Endothelial cell of umbilical vein (primary cell): ENCODE measurements at regions not wholly inside any gene's neighbourhood (a gene's known extent, or its start where the extent isn't known, plus 50 kb on each side); places are given as distances from the start of the nearest gene placed in this dataset.

Experiments
- BruUV-seq: library from RNA; stranded (reverse); fragments of 400-500 nt; replicated peaks from 2 replicates; lab custom pipeline; 2021; lab: Mats Ljungman, UMichigan
- CTCF ChIA-PET: fragments of 300-600, 350-600 bp; sonication (Branson Sonifier 250); formaldehyde crosslinking; loops from one replicate; lab custom pipeline; 2021; ENCODE audit warnings: antibody characterized with exemption, inconsistent platforms; lab: Charles Lee
- POLR2A ChIA-PET: fragments of 300-600, 350-600 bp; sonication (Branson Sonifier 250); formaldehyde crosslinking; loops from one replicate; lab custom pipeline; 2021; ENCODE audit warnings: antibody characterized with exemption, inconsistent platforms; lab: Charles Lee
- DNase-seq: peaks from one replicate; pipeline ENCODE4 v3.0.0-alpha.2; 2011; ENCODE audit warnings: low read depth, low spot score
- FAIRE-seq: peaks from 2 replicates; lab custom pipeline; 2011; peaks lifted over from hg19 to GRCh38; lab: Jason Lieb, UNC
- H2AFZ ChIP-seq: 2 replicates; pipeline ENCODE4 v1.6.0; 2012; ENCODE audit warnings: low read depth, low read length, control low read depth, inconsistent platforms
- H3K27ac ChIP-seq: 2 replicates; pipeline ENCODE4 v1.5.1; 2011; ENCODE audit warnings: low read depth, mild to moderate bottlenecking, control low read depth, low read length, moderate library complexity; ENCODE audit not compliant: insufficient read depth
- H3K27me3 ChIP-seq, 2 experiments: 2 replicates each; pipeline versions ENCODE4 v1.6.0 to v1.6.1; 2011; ENCODE audit warnings: low read length in 2 of 2, mixed read lengths in 1 of 2; ENCODE audit not compliant: control insufficient read depth in 2 of 2, insufficient read depth in 2 of 2
- H3K36me3 ChIP-seq, 2 experiments: 2 replicates in 1 of 2; 3 replicates in 1 of 2; pipeline ENCODE4 v1.5.1; 2011; ENCODE audit warnings: low read length in 2 of 2, mild to moderate bottlenecking in 1 of 2, moderate library complexity in 1 of 2; ENCODE audit not compliant: control insufficient read depth in 2 of 2, insufficient read depth in 2 of 2; ENCODE audit errors: extremely low read depth in 1 of 2
- H3K4me1 ChIP-seq: 3 replicates; pipeline ENCODE4 v1.5.1; 2011; ENCODE audit warnings: mild to moderate bottlenecking, low read length; ENCODE audit not compliant: control insufficient read depth, insufficient read depth; ENCODE audit errors: extremely low read depth
- H3K4me2 ChIP-seq: 2 replicates; pipeline ENCODE4 v1.6.1; 2011; ENCODE audit warnings: low read length, control low read depth, mixed read lengths; ENCODE audit not compliant: insufficient read depth
- H3K4me3 ChIP-seq, 3 experiments: fragments of 200-600 bp in 1 of 3; sonication (generic), shearing (Covaris generic) in 1 of 3; replicated peaks in 1 of 3; 2 replicates each; pipeline ENCODE4 v1.5.1; 2011 to 2016; ENCODE audit warnings: control low read depth in 3 of 3, low read length in 3 of 3, mild to moderate bottlenecking in 2 of 3, inconsistent platforms in 1 of 3, low read depth in 1 of 3, moderate library complexity in 1 of 3; ENCODE audit not compliant: insufficient read depth in 1 of 3
- H3K79me2 ChIP-seq: 2 replicates; pipeline ENCODE4 v1.6.0; 2012; ENCODE audit warnings: low read length, inconsistent platforms; ENCODE audit not compliant: control insufficient read depth, insufficient read depth
- H3K9ac ChIP-seq: replicated peaks from 2 replicates; pipeline ENCODE3; 2011; ENCODE audit warnings: low read length, control low read depth; ENCODE audit not compliant: insufficient read depth; ENCODE audit errors: extremely low read depth
- H3K9me1 ChIP-seq: replicated peaks from 3 replicates; pipeline ENCODE4 v1.6.0; 2011; ENCODE audit warnings: mild to moderate bottlenecking, low read length; ENCODE audit not compliant: control insufficient read depth, insufficient read depth; ENCODE audit errors: extremely low read depth
- H3K9me3 ChIP-seq: replicated peaks from 2 replicates; pipeline ENCODE4 v1.5.1; 2012; ENCODE audit warnings: low read length, inconsistent platforms; ENCODE audit not compliant: control insufficient read depth, insufficient read depth
- H4K20me1 ChIP-seq: replicated peaks from 2 replicates; pipeline ENCODE3; 2011; ENCODE audit warnings: mild to moderate bottlenecking, low read length; ENCODE audit not compliant: control insufficient read depth, insufficient read depth; ENCODE audit errors: extremely low read depth
- CTCF ChIP-seq, 2 donors: IDR thresholded peaks; 1 replicate in 1 of 2; 2 replicates in 1 of 2; pipeline ENCODE4 v1.5.1; 2011; ENCODE audit warnings: low read length in 2 of 2, mild to moderate bottlenecking in 2 of 2, moderate library complexity in 2 of 2, control low read depth in 1 of 2, inconsistent platforms in 1 of 2, low read depth in 1 of 2; ENCODE audit not compliant: insufficient read depth in 1 of 2; ENCODE audit errors: extremely low read depth in 1 of 2
- EZH2 ChIP-seq: IDR thresholded peaks from 2 replicates; pipeline ENCODE4 v1.6.1; 2012; ENCODE audit warnings: borderline replicate concordance, low read depth, mild to moderate bottlenecking, moderate library complexity, low read length, inconsistent platforms; ENCODE audit not compliant: severe bottlenecking
- FOS ChIP-seq: IDR thresholded peaks from 2 replicates; pipeline ENCODE4 v1.6.1; 2011; ENCODE audit warnings: mild to moderate bottlenecking, low read length, moderate library complexity, borderline replicate concordance; ENCODE audit not compliant: insufficient read depth
- GATA2 ChIP-seq: IDR thresholded peaks from 2 replicates; pipeline ENCODE4 v1.7.0; 2011; ENCODE audit warnings: low read depth, mild to moderate bottlenecking, moderate library complexity, mixed read lengths, low read length; ENCODE audit not compliant: insufficient read length, insufficient read depth
- JUN ChIP-seq: IDR thresholded peaks from 2 replicates; pipeline ENCODE4 v1.6.1; 2011; ENCODE audit warnings: borderline replicate concordance, low read depth; ENCODE audit not compliant: insufficient read length, insufficient read depth
- MAX ChIP-seq: IDR thresholded peaks from 2 replicates; pipeline ENCODE4 v1.6.1; 2011; ENCODE audit not compliant: insufficient read depth, insufficient read length
- MYC ChIP-seq: IDR thresholded peaks from one replicate; pipeline ENCODE4 v1.6.1; 2011; ENCODE audit warnings: mild to moderate bottlenecking, low read depth, low read length
- POLR2A ChIP-seq: IDR thresholded peaks from 2 replicates; pipeline ENCODE4 v1.6.1; 2012; ENCODE audit warnings: low read depth, mild to moderate bottlenecking, control low read depth, low read length
- POLR2AphosphoS5 ChIP-seq: IDR thresholded peaks from 2 replicates; pipeline ENCODE4 v1.6.1; 2012; ENCODE audit warnings: low read depth, mild to moderate bottlenecking, control low read depth, low read length, moderate library complexity; ENCODE audit not compliant: insufficient read depth
- dilution Hi-C: fragments of 300-500 bp; cut with MboI; formaldehyde crosslinking; loops from one replicate; pipeline ENCODE4 v1.15.0; 2019; ENCODE audit warnings: low sequenced_read_pairs; ENCODE audit not compliant: extremely low pct_ligation_motif_present
- intact Hi-C: fragments of 100-400 bp; cut with micrococcal nuclease; formaldehyde crosslinking; loops from one replicate; pipeline ENCODE4 v1.10.0; 2022

GRCh38 chr1:81490614-81491013, 310.1 kb upstream of the ADGRL2 start:
- intact Hi-C loops (no loop called here), dilution Hi-C loops (no loop called here)
- Histone ChIP-seq H3K4me1 (no peaks in the 10 kb centered on the region), H3K27me3 (no peaks in the 10 kb centered on the region), H3K79me2 (no peaks in the 10 kb centered on the region), H3K4me3 (no peak overlapping the region), H3K36me3 (no peaks in the 10 kb centered on the region), H3K27ac (no peak overlapping the region), H3K4me2 (no peak overlapping the region), H3K9me3 (no peaks in the 10 kb centered on the region), H3K9ac (no peak overlapping the region), H4K20me1 (no peaks in the 10 kb centered on the region), H2AFZ (no peak overlapping the region), H3K9me1 (no peaks in the 10 kb centered on the region)
- POLR2A ChIA-PET, result no interaction called here
- CTCF ChIA-PET, result interaction anchor here (1.4 to 1.5 kb wide), 2 partner anchors 7 to 11 kb away, joined by 3 read pairs; no protein-coding TSS in a partner anchor
- TF ChIP-seq GATA2 (no peak), POLR2AphosphoS5 (no peak), JUN (no peak), MYC (no peak), POLR2A (no peak), EZH2 (no peak), CTCF (IDR thresholded peaks at IDR 0.05; ENCODE audit: extremely low read depth in 1 of 2, insufficient read depth in 1 of 2, low read depth in 1 of 2, low read length in 2 of 2) (no peak), MAX (no peak), FOS (no peak)
- FAIRE-seq, result no peak
- no TSS peak for BruUV-seq
- DNase-seq, result no peak
